ENCODE measurements at regions not wholly inside any gene's neighbourhood (a gene's known extent, or its start where the extent isn't known, plus 50 kb on each side); places are given as distances from the start of the nearest gene placed in this dataset.

DNA sequence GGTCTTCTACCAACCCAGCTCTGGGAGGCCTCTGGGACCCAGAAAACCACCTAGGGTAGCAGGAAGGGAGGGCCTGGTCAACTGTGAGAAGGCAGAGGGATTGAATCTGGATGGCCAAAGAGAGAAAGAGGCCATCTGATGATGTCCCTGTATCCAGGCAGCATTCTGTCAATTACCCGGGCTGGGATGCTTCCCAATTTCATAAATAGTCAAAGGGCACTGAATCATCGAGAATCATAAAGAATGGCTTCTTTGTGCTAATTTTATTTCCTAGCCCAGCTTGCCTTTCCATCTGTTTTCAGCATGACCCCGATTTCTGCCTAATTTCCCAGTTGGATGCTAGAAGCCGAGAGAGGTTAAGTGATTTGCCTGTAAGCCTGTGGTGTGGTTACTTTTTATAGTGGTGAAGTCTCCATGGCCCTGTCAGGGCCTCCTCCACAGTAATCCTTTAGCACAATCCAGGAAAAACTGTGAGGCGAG lies 129.2 kb downstream of the FAM43A start:
- H3K36me3 ChIP-seq (ENCODE audit: control insufficient read depth, insufficient read depth, low read length), result no peaks in the 10 kb centered on the region
- POLR2A ChIA-PET, result no interaction called here
- H3K9me3 ChIP-seq (ENCODE audit: control insufficient read depth, insufficient read depth, low read depth, low read length), result no peaks in the 10 kb centered on the region
- CTCF ChIA-PET, result no interaction called here
- ATAC-seq (no peak), DNase-seq (ENCODE audit: low read depth, low spot score) (no peak)
- intact Hi-C loops (cut with micrococcal nuclease; ENCODE audit: unreplicated experiment) (no loop called here), in situ Hi-C loops (cut with HindIII; ENCODE audit: low pct_unique_long_range_greater_than_20kb, low sequenced_read_pairs) (no loop called here)
- H3K4me1 ChIP-seq (ENCODE audit: control insufficient read depth, insufficient read depth, low read length), result no peaks in the 10 kb centered on the region
- BruUV-seq (replicated peaks), result no TSS peak
- no peaks in the 10 kb centered on the region; the same call in 1 of the 2 replicates for H3K27me3 ChIP-seq (ENCODE audit: control insufficient read depth, insufficient read depth, low read length)
- no peak overlapping the region for H3K27ac ChIP-seq (ENCODE audit: low read length)
- TF ChIP-seq POLR2AphosphoS5 (IDR thresholded peaks at IDR 0.05; ENCODE audit: low read depth, low read length) (no peak), TCF7L2 (IDR thresholded peaks at IDR 0.05; ENCODE audit: low read depth, low read length) (no peak), SIN3A (IDR thresholded peaks at IDR 0.05; ENCODE audit: borderline replicate concordance, insufficient read depth, low read depth, low read length) (no peak)
- TF ChIP-seq, protein P1, sequence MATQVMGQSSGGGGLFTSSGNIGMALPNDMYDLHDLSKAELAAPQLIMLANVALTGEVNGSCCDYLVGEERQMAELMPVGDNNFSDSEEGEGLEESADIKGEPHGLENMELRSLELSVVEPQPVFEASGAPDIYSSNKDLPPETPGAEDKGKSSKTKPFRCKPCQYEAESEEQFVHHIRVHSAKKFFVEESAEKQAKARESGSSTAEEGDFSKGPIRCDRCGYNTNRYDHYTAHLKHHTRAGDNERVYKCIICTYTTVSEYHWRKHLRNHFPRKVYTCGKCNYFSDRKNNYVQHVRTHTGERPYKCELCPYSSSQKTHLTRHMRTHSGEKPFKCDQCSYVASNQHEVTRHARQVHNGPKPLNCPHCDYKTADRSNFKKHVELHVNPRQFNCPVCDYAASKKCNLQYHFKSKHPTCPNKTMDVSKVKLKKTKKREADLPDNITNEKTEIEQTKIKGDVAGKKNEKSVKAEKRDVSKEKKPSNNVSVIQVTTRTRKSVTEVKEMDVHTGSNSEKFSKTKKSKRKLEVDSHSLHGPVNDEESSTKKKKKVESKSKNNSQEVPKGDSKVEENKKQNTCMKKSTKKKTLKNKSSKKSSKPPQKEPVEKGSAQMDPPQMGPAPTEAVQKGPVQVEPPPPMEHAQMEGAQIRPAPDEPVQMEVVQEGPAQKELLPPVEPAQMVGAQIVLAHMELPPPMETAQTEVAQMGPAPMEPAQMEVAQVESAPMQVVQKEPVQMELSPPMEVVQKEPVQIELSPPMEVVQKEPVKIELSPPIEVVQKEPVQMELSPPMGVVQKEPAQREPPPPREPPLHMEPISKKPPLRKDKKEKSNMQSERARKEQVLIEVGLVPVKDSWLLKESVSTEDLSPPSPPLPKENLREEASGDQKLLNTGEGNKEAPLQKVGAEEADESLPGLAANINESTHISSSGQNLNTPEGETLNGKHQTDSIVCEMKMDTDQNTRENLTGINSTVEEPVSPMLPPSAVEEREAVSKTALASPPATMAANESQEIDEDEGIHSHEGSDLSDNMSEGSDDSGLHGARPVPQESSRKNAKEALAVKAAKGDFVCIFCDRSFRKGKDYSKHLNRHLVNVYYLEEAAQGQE (IDR thresholded peaks at IDR 0.05; ENCODE audit: insufficient read depth in 1 of 2, low read depth in 2 of 2, low read length in 1 of 2), result no peak
- TF ChIP-seq, protein P2, sequence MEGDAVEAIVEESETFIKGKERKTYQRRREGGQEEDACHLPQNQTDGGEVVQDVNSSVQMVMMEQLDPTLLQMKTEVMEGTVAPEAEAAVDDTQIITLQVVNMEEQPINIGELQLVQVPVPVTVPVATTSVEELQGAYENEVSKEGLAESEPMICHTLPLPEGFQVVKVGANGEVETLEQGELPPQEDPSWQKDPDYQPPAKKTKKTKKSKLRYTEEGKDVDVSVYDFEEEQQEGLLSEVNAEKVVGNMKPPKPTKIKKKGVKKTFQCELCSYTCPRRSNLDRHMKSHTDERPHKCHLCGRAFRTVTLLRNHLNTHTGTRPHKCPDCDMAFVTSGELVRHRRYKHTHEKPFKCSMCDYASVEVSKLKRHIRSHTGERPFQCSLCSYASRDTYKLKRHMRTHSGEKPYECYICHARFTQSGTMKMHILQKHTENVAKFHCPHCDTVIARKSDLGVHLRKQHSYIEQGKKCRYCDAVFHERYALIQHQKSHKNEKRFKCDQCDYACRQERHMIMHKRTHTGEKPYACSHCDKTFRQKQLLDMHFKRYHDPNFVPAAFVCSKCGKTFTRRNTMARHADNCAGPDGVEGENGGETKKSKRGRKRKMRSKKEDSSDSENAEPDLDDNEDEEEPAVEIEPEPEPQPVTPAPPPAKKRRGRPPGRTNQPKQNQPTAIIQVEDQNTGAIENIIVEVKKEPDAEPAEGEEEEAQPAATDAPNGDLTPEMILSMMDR (IDR thresholded peaks at IDR 0.05), result no peak
- no peak overlapping the region for H3K4me3 ChIP-seq (ENCODE audit: low read depth in 2 of 2, low read length in 2 of 2)

DNA sequence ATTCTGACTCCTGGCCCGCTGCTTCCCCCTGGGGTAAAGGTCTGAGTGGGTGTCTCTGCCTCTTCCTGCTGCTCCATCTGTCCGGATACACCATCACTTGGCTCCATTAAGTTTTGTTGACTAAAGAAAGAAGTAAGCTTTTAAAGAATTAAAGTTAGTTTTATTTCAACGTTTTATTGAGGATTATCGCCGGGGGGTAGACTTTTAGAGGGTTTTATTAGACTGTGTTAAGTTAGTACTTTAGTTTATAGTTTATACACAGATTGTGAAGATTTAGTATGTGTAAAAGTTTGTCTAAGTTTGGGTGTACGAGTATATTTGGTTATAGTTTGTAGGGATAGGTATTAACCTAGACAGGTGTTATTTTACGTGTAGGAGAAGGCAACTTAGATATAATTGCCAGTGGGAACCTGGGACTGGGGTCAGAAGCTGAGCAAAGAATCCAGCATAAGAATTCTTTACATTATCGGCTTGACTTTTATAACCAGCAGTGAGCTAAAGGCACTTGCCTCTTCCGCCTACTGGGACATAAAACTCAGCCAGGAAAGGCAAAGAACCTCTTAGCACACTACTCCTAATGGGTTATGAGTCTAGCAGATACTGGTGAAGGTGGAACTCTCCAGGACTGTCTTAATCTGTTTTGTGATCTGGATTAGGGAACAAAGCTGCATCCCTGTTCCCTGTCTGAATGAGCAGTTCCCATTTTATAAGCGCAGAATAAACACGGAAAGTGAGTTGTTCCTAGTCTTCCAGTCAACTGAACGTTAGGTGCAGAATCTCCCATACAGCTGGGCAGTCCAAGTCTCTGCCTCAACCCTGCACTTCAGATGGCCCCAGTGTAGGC lies 131.3 kb downstream of the FAM43A start:
- ATAC-seq (no peak), DNase-seq (ENCODE audit: low read depth, low spot score) (no peak)
- no TSS peak for BruUV-seq (replicated peaks)
- intact Hi-C loops (cut with micrococcal nuclease; ENCODE audit: unreplicated experiment) (no loop called here), in situ Hi-C loops (cut with HindIII; ENCODE audit: low pct_unique_long_range_greater_than_20kb, low sequenced_read_pairs) (no loop called here)
- no peaks in the 10 kb centered on the region for H3K36me3 ChIP-seq (ENCODE audit: control insufficient read depth, insufficient read depth, low read length)
- no peaks in the 10 kb centered on the region; the same call in 1 of the 2 replicates for H3K27me3 ChIP-seq (ENCODE audit: control insufficient read depth, insufficient read depth, low read length)
- ChIA-PET CTCF (no interaction called here), POLR2A (no interaction called here)
- no peak overlapping the region for H3K27ac ChIP-seq (ENCODE audit: low read length)
- no peaks in the 10 kb centered on the region for H3K9me3 ChIP-seq (ENCODE audit: control insufficient read depth, insufficient read depth, low read depth, low read length)
- TF ChIP-seq TCF7L2 (IDR thresholded peaks at IDR 0.05; ENCODE audit: low read depth, low read length) (no peak), POLR2AphosphoS5 (IDR thresholded peaks at IDR 0.05; ENCODE audit: low read depth, low read length) (no peak), SIN3A (IDR thresholded peaks at IDR 0.05; ENCODE audit: borderline replicate concordance, insufficient read depth, low read depth, low read length) (no peak)
- TF ChIP-seq, protein P1 (IDR thresholded peaks at IDR 0.05; ENCODE audit: insufficient read depth in 1 of 2, low read depth in 2 of 2, low read length in 1 of 2), result no peak
- TF ChIP-seq, protein P2 (IDR thresholded peaks at IDR 0.05), result no peak
- H3K4me3 ChIP-seq (ENCODE audit: low read depth in 2 of 2, low read length in 2 of 2), result no peak overlapping the region
- no peaks in the 10 kb centered on the region for H3K4me1 ChIP-seq (ENCODE audit: control insufficient read depth, insufficient read depth, low read length)

Measured in Panc1 (cell line).